Fibroblast of the aortic adventitia (primary cell): ENCODE measurements at regions not wholly inside any gene's neighbourhood (a gene's known extent, or its start where the extent isn't known, plus 50 kb on each side); places are given as distances from the start of the nearest gene placed in this dataset.
"Not testable (repeated sequence)": the region's sequence is repeated elsewhere in the genome, so short reads cannot be mapped to it uniquely, and the experiment has no call there.

Source experiments
- DNase-seq: peaks from one replicate; pipeline ENCODE4 v3.0.0-alpha.2; 2010; ENCODE audit warnings: low read depth
- H3K4me3 ChIP-seq: 2 replicates; pipeline ENCODE4 v1.5.1; 2011; ENCODE audit warnings: low read depth, mild to moderate bottlenecking, control low read depth, low read length, moderate library complexity
- TF ChIP-seq, protein P1 (sequence below): IDR thresholded peaks from 2 replicates; pipeline ENCODE4 v1.5.1; 2011; ENCODE audit warnings: mild to moderate bottlenecking, low read length, control low read depth, inconsistent platforms; ENCODE audit not compliant: insufficient read depth

DNA sequence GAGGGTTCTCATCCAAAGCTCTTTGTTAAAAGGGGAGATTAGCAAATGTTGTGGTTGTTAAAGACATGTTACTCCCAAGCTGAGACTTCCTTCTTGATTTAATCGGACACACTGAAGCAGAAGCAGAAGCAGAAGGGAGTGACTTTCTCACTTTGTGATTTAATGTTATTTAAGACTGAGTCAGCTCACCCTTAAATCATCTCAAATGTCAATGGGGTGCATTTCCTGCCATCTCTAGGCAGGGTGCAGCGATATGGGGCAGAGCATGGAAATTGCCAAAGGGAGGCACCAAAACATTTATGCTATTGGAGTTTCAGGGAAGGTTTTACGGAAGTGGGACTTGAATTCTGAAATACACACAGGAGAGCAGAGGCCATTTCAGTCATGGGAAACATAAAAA lies 283.6 kb downstream of the ABCC12 start:
- TF ChIP-seq, protein P1, sequence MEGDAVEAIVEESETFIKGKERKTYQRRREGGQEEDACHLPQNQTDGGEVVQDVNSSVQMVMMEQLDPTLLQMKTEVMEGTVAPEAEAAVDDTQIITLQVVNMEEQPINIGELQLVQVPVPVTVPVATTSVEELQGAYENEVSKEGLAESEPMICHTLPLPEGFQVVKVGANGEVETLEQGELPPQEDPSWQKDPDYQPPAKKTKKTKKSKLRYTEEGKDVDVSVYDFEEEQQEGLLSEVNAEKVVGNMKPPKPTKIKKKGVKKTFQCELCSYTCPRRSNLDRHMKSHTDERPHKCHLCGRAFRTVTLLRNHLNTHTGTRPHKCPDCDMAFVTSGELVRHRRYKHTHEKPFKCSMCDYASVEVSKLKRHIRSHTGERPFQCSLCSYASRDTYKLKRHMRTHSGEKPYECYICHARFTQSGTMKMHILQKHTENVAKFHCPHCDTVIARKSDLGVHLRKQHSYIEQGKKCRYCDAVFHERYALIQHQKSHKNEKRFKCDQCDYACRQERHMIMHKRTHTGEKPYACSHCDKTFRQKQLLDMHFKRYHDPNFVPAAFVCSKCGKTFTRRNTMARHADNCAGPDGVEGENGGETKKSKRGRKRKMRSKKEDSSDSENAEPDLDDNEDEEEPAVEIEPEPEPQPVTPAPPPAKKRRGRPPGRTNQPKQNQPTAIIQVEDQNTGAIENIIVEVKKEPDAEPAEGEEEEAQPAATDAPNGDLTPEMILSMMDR = no peak
- DNase-seq = no peak
- no peak overlapping the region for H3K4me3 ChIP-seq

DNA sequence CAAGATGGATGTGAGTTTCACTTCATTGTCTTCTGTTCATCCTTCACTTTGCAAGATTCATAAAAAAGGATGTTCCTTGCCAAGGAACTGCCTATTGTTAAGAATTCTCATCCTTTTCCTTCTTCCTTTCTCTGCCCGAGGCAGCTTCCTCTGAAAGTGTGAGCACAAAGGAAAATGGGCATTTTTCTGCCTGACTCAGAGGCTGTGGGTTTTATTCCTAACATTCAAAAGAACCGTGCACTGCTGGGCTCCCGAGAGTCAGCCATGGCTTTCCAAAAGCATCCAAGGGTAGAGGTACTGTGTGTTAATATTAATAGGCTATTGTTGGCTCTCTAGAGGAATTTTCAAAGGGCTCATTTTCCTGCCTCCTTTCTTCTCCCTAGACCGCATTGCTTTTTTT lies 289.4 kb downstream of the ABCC12 start:
- TF ChIP-seq, protein P1 = no peak
- DNase-seq = no peak
- H3K4me3 ChIP-seq = no peak overlapping the region

DNA sequence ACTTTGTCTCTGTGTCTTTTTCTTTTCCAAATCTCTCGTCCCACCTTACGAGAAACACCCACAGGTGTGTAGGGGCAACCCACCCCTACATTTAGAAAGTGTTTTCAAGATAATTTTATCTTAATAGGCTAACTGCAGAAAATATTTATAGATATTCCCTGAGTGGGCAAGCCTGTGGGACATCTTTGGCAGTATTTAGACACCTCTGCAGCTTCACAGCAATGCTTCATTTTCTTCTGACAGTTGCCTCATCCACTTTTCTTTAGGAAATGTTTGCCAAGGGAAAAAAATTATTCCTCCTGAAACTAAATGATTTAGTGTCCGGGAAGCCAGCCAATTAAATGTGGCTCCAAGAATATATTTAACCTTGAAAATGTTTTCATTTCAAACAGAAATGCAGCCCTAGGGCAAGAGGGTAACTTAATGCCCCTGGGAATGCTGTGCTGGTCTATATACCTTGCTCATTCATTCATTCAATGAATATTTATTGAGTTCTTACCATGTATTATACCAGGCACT lies 290.4 kb downstream of the ABCC12 start:
- TF ChIP-seq, protein P1 = no peak
- H3K4me3 ChIP-seq = no peak overlapping the region
- no peak for DNase-seq

DNA sequence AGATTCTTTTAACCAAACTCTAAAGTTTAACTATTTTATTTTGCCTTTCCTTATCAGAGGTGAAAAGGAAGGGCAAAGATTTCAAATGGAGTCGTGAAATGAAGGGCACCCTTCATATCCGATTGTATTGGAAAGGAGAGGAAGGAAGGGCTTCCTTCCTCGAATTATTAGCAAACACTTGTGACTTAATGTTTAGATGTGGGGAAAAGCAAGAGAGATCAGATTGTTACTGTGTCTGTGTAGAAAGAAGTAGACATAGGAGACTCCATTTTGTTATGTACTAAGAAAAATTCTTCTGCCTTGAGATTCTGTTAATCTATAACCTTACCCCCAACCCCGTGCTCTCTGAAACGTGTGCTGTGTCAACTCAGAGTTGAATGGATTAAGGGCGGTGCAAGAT lies 291.5 kb downstream of the ABCC12 start:
- H3K4me3 ChIP-seq, DNase-seq: not testable (repeated sequence)

DNA sequence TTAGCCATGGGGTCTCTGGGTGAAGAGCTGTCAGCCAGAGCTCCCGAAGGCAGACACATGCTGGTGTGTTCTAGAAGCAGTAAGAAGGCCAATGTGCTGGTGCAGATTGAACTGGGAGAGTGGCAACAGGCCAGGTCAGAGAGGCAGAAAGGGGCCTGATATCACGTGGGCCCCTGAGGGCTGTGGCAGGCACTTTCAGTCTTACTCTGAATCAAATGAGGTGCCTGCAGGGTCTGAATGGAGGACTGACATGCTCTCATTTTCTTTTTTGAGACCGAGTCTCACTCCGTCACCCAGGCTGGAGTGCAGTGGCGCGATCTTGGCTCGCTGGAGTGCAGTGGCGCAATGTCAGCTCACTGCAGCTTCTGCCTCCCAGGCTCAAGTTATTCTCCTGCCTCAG lies 293.8 kb downstream of the ABCC12 start:
- TF ChIP-seq, protein P1 = no peak
- DNase-seq = no peak
- H3K4me3 ChIP-seq = no peak overlapping the region

DNA sequence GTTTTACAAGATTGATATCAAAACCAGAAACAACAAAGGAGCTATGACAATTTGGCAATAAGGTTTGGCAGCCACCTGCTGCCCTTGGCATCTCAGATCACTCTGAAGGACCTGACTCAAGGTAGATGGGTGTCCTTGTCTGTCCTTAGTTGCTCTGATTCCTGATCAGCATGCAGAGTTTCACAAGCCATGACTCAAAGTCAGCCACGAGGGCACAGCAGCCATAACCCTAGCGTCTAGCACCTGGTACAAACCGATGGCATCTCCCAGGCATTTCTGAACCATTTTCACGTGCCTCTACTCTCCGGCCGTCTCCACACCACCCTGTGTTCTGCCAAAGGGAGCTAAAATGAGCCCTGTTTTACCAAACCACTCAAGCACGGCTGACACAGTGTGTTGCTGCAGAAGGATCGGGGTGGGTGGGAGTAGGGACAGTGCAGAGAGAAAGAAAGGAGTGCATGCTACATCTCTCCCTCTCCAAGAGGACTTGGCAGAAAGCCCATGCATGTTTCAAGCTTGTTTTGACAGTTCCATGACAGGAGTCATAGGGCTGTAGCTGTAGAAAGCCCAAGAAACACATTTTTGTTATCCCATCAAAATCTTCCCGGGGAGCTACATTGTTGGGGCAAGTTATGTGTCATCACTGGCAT lies 297.3 kb downstream of the ABCC12 start:
- H3K4me3 ChIP-seq = no peak overlapping the region
- TF ChIP-seq, protein P1 = no peak
- DNase-seq = no peak

DNA sequence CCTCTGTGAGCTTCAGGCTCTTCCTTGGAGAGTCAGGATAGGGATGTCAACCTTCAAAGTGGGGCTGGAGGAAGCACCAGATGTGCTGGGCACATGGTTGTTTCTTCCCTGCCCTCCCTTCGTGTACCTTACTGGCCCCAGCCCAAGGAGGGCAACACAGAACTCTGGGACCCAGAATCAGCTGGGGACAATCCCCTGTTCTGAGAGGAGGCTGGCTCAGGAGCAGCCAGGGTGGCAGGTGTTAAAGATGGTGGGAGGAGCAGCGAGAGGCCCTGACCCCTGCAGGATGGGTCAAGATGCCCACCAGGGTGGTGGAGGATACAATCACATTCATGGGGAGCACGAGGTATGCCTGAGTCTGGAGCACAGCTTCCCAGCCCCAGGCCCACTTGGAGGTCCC lies 300.4 kb downstream of the ABCC12 start:
- DNase-seq = no peak
- H3K4me3 ChIP-seq = no peak overlapping the region
- TF ChIP-seq, protein P1 = no peak
